NOMO-1 treated with dmso at 0.1 percent for 144 hours (cell line): ENCODE measurements at regions not wholly inside any gene's neighbourhood (a gene's known extent, or its start where the extent isn't known, plus 50 kb on each side); places are given as distances from the start of the nearest gene placed in this dataset.
"Not testable (repeated sequence)": the region's sequence is repeated elsewhere in the genome, so short reads cannot be mapped to it uniquely, and the experiment has no call there.

ENCODE experiments used
- DNase-seq: peaks from one replicate; lab custom pipeline; 2025; ENCODE audit not compliant: unreplicated experiment; lab: John Stamatoyannopoulos, UW

DNA sequence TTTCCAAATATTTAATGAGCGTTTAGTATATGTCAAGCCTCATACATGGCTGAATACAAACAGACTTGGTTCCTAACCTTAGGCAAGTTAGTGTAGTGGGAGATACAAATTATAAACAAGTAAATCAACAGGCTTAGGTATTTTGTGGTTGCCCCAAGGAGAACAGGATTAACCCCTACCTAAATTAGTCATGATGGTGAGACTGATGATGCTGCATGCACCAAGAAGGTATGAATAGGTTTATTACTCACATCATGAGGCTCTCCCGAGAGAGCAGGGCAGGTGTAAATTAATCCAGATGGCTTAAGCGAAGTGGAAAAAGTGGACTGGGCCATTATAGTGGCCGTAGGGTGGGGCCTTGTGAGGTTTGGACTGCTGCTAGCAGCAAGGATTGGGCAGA lies 118.1 kb upstream of the GCFC2 start:
- no peak for DNase-seq

DNA sequence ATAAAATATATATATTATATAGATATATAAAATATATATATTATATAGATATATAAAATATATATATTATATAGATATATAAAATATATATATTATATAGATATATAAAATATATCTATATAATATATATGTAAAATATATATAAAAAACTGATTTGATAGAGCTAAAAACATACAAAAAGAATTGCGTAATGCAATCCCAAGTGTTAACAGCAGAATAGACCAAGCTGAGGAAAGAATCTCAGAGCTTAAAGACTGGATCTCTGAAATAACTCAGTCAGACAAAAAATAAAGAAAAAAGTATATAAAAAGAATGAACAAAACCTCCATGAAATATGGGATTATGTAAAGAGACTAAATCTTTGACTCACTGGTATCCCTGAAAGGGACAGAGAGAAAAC lies 112.8 kb upstream of the GCFC2 start:
- not testable (repeated sequence) for DNase-seq

DNA sequence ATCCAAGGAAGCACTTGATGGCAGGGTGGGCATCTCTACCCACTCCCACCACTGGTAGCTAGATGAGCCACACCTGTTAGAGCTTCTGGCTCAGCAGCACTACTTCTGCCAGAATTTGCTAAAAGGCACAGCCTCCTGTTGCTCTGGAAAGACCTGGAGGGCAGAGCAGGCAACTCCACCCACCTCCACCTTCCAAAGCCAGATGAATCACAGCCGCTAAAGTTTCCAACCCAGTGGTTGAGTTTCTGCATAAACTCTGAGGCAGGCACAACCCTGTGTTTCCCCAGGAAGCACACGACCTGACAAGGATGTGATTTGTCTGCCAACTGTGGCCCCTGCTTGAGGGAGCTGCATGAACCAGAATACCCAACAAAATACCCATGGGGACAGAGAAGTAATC lies 111.6 kb upstream of the GCFC2 start:
- DNase-seq: no peak

DNA sequence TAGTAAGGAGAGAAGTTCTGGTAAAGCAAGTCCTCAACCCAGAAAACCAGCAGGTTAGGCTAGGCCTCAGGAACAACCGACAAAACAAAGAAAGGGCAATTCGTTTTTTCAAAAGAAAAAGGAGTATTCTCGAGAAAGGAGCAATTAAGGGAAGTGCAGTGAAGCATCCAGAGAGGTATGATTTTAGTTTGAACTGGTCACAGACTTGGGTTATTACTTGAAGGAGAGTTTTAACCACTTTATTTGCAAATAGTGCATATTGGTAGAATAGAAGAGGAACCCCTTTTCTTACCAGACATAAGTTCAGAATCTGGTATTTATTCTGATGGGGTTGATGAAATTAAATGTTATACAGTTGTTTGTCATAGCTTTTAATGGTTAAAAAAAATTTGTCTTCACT lies 110.0 kb upstream of the GCFC2 start:
- no peak for DNase-seq

DNA sequence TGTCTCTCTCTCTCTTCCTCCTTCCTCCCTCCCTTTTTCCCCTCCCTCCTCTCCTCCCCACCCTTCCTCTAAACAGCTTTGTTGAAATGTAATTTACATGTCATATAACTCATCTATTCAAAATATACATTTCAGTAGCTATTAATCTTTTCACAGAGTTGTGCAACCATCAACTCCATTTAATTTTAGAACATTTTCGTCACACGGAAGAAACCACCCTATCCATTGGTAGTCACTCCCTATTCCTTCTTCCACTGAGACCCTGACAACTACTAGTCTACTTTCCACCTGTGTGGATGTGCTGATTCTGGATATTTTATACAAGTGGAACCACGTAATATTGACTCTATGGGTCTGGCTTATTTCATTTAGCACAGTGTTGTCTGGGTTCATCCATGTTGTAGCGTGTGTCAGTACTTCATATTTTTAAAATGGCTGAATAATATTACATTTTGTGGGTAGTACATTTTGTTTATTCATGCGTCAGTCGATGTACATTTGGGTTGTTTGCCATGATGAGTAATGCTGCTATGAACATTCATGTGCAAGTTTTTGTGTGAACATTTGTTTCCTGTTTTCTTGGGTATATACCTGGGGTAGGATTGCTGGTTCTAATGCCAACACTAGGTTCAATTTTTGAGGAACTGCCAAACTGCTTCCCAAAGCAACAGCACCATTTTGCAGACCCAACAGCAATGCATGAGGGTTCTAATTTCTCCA lies 100.1 kb upstream of the GCFC2 start:
- no peak for DNase-seq

DNA sequence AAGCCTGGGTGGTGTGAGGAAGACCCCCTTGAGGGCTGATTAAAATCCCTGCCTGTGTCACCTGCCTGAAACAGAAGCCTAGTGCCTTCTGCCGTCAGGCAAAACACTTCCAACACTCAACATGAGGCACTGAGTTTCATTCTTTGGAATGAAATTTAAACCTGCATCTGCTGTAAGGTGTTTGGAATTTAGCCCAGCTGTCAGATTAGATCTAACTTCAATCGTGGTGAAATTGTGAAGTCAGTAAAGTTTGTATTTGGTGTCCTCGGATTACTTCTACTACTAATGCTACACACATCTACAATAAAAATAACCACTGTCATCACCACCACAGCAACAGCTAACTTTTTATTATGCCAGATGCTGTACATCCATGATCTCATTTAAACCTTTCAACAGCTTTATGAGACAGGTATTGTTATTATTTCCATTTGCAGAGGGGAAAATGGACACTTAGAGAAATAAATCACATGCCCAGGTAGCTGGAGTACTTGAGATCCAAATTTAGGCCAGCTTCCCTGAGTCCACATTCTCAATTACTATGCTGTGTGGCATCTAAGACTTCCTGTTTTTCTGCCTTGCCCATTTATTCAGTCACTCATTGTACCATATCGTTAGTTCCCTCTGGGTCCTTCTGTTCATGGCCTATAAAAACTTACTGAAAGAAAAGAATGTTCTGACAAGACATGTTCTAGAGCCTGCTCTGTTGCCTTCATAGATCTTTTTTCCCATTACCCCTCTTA lies 98.2 kb upstream of the GCFC2 start:
- no peak for DNase-seq

DNA sequence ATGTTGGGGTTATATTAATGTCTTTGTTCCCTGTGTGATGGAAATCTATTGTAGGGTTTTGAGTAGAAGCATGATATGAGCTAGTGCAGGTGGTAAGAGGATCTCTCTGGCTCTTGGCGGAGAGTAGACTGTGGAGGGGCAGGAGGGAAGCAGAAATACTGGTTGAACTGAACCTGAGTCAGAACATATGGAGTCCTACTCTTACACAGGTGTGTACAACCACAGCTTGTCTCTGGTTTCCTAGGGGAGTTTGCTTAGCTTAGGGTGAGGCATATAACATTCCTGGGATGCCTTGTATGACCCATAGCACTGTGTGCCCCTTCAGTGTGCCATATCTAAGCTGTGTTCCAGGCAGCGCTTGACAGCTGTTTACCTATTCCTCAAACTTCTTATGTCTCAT lies 97.3 kb upstream of the GCFC2 start:
- DNase-seq: no peak

DNA sequence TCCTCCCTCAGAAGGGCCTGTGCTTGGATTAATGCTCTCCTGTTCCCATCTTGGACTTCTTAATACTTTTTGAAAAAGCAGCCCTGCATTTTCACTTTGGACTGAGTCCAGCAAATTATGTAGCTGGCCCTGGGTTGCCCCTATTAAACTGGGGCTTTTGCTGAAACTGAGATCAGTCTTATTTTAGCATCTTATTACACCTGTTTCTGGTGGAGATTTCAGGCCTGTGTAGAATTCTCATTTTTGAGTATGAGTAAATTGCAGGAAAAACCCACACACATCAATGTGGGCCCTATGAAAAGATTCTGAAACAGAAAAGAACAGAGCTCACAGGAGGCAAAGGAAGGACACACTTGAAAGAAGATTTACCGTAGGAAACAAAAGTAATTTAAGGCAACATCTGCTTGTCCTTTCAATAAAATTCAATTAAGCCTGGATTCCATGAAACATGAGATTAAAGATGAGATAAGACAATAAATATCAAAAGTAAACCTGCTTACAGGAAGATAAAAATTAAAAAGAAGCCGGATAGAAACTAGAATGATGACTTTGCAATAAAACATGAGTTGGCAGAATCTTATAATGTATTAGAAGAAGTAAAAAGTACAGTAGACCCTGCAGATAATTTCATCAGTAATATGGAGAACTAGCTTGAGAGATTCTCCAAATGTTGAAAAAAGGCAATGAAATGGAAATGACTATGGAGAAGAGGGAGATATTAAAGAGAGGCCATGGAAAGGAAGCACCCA lies 90.7 kb upstream of the GCFC2 start:
- no peak for DNase-seq

DNA sequence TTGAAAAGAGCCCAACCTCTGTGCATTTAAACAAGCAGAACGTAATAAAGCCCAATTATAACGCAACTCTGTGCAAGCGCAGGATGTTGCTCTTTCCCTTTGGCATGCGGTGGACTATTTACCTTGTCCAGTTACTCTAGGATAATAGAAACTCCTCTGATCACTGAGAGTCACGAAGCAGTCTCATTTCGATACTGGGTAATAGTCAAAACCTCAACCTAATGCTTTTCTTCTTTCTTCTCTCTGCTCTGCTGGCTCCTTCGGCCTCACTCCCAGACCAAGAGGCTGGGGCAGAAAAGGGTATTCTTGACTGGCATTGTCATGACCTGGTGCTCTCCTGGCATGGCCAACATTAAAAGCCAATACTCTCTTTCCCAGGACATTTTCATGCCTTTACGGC lies 89.7 kb upstream of the GCFC2 start:
- DNase-seq: no peak

DNA sequence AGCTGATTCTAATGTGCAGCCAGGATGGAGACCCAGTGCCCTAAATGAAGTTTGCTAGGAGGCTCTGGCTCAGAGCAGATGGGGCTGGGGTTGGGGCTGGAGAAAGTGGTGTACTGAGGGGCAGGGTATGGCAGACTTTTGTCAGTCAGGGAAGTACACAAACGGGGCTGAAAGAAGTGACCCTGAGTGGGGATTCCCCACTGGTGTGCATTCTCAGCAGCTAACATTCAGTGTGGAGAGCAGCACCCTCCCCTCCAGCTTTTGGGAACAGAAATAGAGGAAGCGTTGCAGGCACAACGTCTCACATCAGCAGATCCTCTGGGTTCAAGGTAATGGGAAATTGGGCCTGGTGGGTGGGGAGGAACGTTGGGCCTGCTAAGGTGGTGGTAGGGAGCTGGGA lies 89.1 kb upstream of the GCFC2 start:
- DNase-seq: no peak

DNA sequence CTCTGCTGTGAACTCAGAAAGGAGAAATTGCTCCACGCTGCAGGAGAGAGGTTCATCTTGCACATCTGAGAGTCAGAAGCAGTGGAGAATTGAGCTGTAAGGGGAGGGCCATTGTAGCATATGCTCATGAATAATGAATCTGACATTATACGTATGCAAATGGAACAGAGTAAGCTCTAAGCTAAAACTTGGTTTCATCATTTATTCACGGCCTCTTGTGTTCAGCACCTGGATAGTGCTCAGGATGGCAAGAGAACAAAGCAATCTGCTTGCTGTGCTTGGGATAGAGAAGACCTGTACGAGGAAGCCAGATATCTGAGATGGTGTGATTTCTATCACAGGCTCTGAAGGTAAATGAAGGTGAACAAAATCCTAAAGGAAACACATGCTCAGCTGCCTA lies 87.9 kb upstream of the GCFC2 start:
- no peak for DNase-seq

DNA sequence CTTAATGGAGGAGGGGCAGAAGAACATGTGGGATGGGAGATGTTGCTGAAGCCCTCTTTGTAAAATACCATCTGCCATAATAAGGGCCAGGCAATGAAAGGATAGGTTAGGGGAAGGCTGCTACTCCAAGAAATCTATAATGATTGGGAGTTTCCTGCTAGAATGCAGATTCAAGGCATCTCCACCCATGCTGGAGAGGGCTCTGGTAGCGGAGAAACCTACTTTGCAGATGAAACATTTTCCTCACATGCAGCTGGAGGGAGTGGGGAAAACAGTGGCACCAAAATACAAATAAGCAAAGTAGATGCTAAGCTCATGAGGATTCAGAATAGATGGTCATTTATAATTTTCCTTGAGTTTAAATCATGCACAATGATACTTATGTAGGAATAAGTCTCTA lies 82.3 kb upstream of the GCFC2 start:
- DNase-seq: no peak

DNA sequence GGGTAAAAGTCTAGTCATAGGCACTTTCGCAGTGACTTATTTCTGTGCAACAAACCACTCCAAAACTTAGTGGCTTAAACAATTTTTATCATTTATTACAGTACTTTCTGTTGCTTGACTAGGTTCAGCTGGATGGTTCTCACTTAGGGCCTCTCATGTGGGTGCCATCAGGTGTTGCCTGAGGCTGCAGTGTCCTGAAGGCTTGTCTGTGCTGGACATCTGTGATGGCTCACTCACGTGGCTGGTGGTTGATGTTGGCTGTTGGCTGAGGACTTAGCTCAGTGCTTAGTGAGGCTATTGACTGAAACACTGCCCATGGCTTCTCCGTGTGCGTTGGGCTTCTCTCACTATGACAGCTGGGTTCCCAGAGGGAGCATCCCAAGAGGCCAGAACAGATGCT lies 81.4 kb upstream of the GCFC2 start:
- no peak for DNase-seq

DNA sequence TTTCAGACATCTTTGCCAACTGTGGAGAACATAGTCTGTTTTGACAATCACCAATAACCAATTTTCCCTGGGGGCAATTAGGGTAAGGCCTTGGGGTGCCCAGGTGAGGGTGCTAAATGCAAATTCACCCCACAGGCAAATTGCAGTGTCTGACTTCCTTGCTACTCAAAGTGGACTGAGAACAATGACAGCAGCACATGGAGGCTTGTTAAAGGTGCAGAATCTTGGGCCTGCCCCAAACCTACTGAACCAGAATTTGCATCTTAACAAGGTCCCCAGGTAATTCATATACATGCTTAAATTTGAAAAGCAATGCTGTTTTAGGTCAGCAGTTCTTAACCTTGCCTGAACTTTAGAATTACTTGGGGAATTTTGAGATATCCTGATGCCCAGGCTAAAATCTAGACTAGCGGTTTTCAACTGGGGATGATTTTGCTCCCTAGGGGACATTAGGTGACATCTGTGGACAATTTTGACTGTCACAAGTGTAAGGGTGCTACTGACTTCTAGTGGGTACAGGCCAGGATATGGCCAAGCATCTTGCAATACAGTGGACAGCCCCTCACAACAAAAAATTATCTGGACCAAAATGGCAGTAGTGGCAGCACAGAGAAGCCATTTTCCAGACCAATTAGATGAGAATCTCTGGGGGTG lies 80.2 kb upstream of the GCFC2 start:
- no peak for DNase-seq

DNA sequence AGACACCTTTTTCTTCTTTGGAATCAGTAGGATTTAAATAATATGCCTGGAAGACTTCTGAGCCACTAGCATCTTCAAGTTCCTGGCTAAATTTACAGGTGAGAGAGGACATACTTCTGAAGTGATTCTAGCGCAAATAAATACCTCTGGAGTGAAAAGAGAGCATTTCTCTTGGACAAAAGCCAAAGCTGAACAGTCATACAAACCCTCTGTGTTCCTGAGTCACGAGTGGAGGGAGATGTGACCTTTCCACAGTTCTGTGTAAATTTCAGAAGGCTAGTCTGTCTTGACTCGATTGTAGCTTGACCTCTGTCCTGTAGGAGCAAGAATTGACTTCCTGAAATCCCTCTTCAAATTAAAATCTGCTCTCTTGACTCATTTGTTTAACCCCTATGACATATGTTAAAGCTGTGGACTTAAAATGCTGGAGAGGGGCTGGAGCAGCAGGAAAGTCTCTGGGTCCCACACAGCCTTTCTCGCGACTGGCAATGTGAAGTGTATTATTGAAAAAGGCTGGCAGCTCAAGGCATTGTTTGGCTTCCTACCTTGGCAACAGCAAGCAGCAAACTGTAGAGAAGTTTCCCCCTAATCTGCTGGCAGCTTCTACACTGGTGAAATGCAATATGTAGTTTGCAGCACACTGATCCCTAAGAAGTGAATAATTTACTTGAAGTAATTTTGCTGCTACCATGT lies 79.6 kb upstream of the GCFC2 start:
- DNase-seq: no peak

DNA sequence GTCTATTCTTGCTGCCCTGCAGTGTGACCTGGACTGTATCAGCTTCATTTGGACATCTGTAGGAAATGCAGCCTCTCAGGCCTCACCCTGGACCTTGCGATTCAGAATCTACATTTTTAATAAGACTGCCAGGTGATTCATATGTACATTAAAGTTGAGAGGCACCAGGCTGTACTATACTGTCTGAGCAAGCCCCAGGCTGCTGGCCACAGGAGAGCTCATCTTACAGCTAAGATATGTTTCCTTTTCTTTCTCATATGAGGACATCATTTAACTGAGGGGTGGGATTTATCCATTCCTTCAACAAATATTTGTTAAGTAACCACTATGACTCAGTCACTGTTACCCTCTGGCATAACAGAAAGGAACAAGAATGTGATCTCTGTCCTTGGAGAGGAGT lies 78.2 kb upstream of the GCFC2 start:
- no peak for DNase-seq

DNA sequence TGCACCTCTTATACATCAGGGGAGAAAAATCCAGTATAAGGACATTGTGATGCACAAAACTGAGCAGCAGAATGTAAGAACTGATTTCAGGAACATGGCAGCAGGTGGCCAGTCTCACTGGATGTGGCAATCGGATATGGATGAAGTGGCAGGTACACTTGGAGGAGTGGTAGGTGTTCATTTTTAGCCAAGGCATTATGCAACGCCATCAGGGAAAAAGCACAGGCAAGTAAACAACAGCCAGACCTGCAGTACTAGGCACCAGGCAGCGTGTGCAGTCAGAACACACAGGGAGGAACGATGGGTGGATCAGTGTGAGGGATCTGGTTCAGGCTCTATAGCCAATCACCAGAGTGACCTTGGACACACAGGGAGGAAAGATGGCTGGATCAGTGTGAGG lies 77.4 kb upstream of the GCFC2 start:
- DNase-seq: no peak

DNA sequence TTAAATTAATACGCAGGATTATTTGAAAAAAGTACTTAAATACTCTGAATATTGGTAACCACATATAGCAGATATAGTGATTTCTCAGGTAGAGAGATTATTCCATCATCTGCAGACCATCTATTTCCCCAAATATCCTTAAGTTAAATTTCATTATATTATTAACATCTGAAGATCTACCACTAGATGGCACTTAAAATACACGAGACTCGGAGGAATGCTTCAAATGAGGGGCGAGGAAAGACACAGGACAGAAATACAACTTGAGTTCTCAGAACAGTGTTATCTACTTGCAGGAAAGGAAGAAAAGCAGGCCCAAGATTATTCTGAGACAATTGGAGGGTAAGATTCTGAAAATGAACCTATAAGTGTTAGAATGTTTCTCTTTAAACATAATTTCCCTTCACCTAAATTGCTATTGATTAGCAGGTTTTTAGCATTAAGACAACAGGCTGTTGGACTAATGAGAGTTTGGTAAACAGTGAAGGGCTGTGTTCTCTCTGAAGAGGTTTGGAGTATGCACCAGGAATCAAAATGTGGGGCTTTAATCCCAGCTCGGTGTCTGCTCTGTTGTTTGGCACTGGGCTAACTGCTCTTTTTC lies 76.9 kb upstream of the GCFC2 start:
- DNase-seq: no peak

DNA sequence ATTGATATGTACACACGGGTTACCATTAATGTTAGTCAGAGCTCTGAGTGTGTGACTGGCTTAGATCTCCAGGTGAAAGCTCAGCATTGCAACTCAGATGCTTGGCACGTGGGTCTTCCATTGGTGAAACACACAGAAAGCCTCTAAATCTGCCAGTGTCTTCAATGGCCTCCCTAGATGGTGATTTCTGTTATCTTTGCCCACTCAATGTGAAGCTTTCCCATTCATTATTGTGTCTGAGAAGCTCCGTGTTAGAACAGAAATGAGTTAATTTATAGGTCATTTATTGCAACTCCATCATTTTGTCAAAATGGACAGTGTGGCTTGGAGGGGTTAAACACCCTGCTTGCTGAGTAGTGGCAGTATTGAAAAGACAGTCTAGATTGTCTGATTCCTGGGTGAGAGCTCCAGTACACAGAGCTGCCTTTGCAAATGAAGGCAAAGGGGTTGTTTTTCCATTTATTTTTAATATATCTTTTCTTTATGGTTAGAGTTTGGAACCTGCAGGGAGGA lies 64.7 kb upstream of the GCFC2 start:
- no peak for DNase-seq

DNA sequence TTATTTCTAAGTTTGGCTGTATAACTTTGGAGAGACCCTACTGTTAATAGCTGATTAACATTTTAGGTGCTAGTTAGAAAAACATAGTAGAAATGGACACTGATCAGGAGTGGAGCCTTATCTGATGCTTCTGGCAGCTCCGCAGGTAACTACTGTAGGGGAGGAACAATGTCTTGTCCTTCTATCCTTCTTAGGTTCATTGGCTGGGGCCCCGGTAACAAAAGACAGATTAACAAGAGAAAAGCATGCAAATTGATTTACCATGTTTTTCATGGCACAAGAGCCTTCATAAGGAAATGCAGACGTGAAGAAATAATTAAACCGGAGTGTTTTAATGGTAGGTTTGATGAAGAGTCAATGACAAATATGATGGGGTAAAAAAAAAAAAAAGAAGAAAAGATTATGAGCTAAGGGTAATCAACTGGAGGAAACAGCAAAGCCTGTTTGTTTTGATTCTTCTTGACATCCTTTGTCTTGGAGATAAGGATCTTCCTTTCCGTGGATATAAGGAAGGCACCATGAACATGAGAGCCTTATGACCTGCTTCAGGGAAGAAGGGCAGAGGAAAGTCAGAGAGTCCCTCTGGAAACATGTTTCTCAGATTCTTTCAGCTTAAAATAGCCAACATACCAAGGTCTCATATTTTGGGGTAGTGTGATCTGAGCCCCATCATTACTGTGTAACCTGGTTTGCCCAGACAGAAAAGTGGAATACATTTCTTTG lies 62.4 kb upstream of the GCFC2 start:
- DNase-seq: no peak
